ENCODE measurements at regions not wholly inside any gene's neighbourhood (a gene's known extent, or its start where the extent isn't known, plus 50 kb on each side); places are given as distances from the start of the nearest gene placed in this dataset.

DNA sequence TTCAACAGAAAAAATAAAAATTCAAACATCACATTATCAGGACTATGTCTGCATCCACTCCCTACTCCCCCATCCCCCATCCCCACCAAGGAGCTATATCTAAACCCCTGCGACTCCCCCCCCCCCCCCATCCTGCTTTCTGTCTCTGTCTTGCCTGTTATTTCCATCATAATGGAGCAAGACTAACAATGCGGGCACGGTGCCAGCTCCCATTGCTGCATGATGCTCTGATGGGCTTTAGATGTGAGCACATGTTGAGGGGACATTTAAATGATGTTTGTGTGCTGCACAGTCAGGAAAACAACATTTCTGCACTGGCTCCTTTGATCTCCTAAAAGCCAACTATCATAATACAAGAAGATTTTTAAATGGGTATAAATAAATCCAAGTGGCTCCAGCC is 644.2 kb upstream of the SETBP1 start:
- no peaks in the 10 kb centered on the region for H3K27me3 Mint-ChIP-seq
- intact Hi-C loops (cut with micrococcal nuclease) = no loop called here

DNA sequence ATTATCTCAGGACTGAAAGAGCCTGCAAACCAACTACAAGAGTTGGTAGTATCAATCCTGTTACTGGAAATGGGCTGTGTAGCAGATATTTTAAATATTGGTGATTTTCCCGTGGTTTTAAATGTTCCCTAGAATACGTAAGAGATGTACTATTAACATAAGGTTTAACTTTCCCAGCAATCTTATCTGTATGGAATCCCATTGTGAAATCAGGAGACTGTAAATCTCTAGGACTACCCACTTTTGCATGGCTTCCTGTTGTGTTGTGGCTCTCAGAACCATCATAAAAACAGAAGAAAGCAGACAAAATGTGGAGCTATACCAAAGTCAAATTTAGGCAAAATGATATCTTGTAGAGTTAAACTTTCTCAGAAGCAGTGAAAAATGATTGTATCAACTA is 641.5 kb upstream of the SETBP1 start:
- Mint-ChIP-seq H3K27me3 (no peaks in the 10 kb centered on the region), H3K27ac (no peak overlapping the region), H3K4me1 (ENCODE audit: low read depth) (no peaks in the 10 kb centered on the region), H3K36me3 (ENCODE audit: low read depth) (no peaks in the 10 kb centered on the region), H3K9me3 (no peaks in the 10 kb centered on the region), H3K4me3 (no peak overlapping the region)
- intact Hi-C loops (cut with micrococcal nuclease) = no loop called here
- ATAC-seq (no peak), DNase-seq (no peak)
- POLR2A ChIA-PET = no interaction called here
- CTCF ChIA-PET = no interaction called here
- TF ChIP-seq, protein P1, sequence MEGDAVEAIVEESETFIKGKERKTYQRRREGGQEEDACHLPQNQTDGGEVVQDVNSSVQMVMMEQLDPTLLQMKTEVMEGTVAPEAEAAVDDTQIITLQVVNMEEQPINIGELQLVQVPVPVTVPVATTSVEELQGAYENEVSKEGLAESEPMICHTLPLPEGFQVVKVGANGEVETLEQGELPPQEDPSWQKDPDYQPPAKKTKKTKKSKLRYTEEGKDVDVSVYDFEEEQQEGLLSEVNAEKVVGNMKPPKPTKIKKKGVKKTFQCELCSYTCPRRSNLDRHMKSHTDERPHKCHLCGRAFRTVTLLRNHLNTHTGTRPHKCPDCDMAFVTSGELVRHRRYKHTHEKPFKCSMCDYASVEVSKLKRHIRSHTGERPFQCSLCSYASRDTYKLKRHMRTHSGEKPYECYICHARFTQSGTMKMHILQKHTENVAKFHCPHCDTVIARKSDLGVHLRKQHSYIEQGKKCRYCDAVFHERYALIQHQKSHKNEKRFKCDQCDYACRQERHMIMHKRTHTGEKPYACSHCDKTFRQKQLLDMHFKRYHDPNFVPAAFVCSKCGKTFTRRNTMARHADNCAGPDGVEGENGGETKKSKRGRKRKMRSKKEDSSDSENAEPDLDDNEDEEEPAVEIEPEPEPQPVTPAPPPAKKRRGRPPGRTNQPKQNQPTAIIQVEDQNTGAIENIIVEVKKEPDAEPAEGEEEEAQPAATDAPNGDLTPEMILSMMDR (IDR thresholded peaks at IDR 0.05) = no peak

More for the DNA sequence above, 644.2 kb upstream of the SETBP1 start:
- Mint-ChIP-seq H3K9me3 (no peaks in the 10 kb centered on the region), H3K4me3 (no peak overlapping the region), H3K4me1 (ENCODE audit: low read depth) (no peaks in the 10 kb centered on the region), H3K36me3 (ENCODE audit: low read depth) (no peaks in the 10 kb centered on the region), H3K27ac (no peak overlapping the region)
- CTCF ChIA-PET = no interaction called here
- POLR2A ChIA-PET = no interaction called here
- DNase-seq (no peak), ATAC-seq (no peak)
- TF ChIP-seq, protein P1 (IDR thresholded peaks at IDR 0.05) = no peak

DNA sequence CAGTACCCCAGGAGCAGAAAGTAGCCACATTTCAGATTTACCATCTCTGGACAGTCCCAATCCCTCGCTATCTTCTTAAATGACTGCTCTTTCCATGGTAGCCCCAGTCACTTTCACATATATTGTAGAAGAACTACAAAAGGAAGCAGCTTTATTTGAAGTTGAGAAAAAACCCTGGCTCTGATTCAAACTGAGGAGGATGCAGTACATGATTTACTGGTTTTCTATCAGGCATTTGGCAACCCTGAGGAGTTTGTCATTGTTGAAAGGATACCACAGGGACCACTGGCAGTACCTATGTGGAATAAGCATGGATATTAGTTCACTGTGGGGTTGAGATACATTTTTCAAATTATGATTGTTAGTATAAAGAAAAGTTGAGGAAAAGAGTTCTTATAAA is 640.9 kb upstream of the SETBP1 start:
- H3K9me3 Mint-ChIP-seq = no peaks in the 10 kb centered on the region
- H3K27me3 Mint-ChIP-seq = no peaks in the 10 kb centered on the region
- CTCF ChIA-PET = no interaction called here

DNA sequence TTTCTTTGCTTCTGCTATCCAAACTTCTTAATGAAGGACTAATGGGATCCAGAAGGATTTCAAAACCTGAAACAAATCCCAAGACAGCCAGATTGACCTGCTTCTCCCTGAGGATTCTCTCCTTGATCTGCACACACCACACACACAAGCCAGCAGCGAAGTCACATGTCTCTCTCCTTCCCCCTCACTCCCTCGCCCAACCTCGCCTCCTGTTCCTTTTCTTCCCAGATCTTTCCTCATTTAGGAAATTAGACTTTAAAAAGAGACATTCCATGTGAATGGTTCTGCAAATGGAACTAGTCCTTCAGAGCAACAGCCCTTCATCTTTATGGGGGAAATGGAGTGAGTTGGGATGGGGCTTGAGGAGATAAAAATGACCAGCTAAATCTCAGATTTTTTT is 639.1 kb upstream of the SETBP1 start:
- POLR2A ChIA-PET = no interaction called here
- ATAC-seq = no peak
- H3K36me3 Mint-ChIP-seq (ENCODE audit: low read depth) = no peaks in the 10 kb centered on the region
- no peaks in the 10 kb centered on the region for H3K9me3 Mint-ChIP-seq
- H3K4me1 Mint-ChIP-seq (ENCODE audit: low read depth) = no peaks in the 10 kb centered on the region
- no peak overlapping the region for H3K4me3 Mint-ChIP-seq
- H3K27me3 Mint-ChIP-seq = no peaks in the 10 kb centered on the region
- TF ChIP-seq, protein P1 (IDR thresholded peaks at IDR 0.05) = no peak
- CTCF ChIA-PET = no interaction called here
- H3K27ac Mint-ChIP-seq = no peak overlapping the region
- intact Hi-C loops (cut with micrococcal nuclease) = no loop called here
- DNase-seq = no peak

More for the DNA sequence above, 640.9 kb upstream of the SETBP1 start:
- H3K36me3 Mint-ChIP-seq (ENCODE audit: low read depth) = no peaks in the 10 kb centered on the region
- H3K27ac Mint-ChIP-seq = no peak overlapping the region
- intact Hi-C loops (cut with micrococcal nuclease) = no loop called here
- no peak overlapping the region for H3K4me3 Mint-ChIP-seq
- POLR2A ChIA-PET = no interaction called here
- ATAC-seq (no peak), DNase-seq (no peak)
- no peaks in the 10 kb centered on the region for H3K4me1 Mint-ChIP-seq (ENCODE audit: low read depth)
- TF ChIP-seq, protein P1 (IDR thresholded peaks at IDR 0.05) = no peak

DNA sequence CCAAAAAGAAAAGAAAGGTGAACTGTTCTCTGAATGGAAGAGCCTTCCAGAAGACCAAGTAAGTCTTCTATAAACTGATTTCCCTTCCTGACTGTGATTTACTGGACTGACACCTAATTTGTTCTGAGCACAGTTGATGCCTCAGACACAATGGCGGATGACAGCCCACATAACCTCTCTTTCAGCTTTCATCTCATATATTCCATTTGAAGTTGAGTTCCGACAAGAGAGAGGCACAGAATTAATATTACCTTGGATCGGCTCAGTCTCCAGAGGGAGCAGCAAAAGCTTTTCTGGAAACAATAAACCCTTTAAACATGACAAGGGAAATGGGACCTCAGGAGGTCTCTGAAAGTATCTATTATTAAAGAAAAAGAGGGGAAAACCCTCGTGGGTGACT is 638.7 kb upstream of the SETBP1 start:
- H3K27ac Mint-ChIP-seq = no peak overlapping the region
- ATAC-seq (no peak), DNase-seq (no peak)
- no peaks in the 10 kb centered on the region for H3K9me3 Mint-ChIP-seq
- CTCF ChIA-PET = no interaction called here
- no peak overlapping the region for H3K4me3 Mint-ChIP-seq
- POLR2A ChIA-PET = no interaction called here
- TF ChIP-seq, protein P1 (IDR thresholded peaks at IDR 0.05) = no peak
- no peaks in the 10 kb centered on the region for H3K27me3 Mint-ChIP-seq
- H3K4me1 Mint-ChIP-seq (ENCODE audit: low read depth) = no peaks in the 10 kb centered on the region
- intact Hi-C loops (cut with micrococcal nuclease) = no loop called here
- no peaks in the 10 kb centered on the region for H3K36me3 Mint-ChIP-seq (ENCODE audit: low read depth)

Measured in activated CD8-positive, alpha-beta T cell treated with anti-CD3 and anti-CD28 coated beads for 36 hours (primary cell).